Nephron progenitor cell (in vitro differentiated cells): ENCODE measurements at regions not wholly inside any gene's neighbourhood (a gene's known extent, or its start where the extent isn't known, plus 50 kb on each side); places are given as distances from the start of the nearest gene placed in this dataset.

Experiments
- DNase-seq: peaks from one replicate; pipeline ENCODE4 v3.0.0; 2021
- H3K27ac Mint-ChIP-seq: 2 replicates; pipeline ENCODE4 v1.8.0; 2021; ENCODE audit warnings: mild to moderate bottlenecking, moderate library complexity, mixed read lengths
- H3K27me3 Mint-ChIP-seq: 2 replicates; pipeline ENCODE4 v1.8.0; 2021; ENCODE audit warnings: mild to moderate bottlenecking, low read depth, mixed read lengths; ENCODE audit not compliant: poor library complexity
- H3K36me3 Mint-ChIP-seq: 2 replicates; pipeline ENCODE4 v1.8.0; 2021; ENCODE audit warnings: low read depth, mixed read lengths
- H3K4me1 Mint-ChIP-seq: 2 replicates; pipeline ENCODE4 v1.8.0; 2021; ENCODE audit warnings: mixed read lengths
- H3K4me3 Mint-ChIP-seq: 2 replicates; pipeline ENCODE4 v1.8.0; 2021; ENCODE audit warnings: mild to moderate bottlenecking, moderate library complexity, mixed read lengths
- H3K9me3 Mint-ChIP-seq: 2 replicates; pipeline ENCODE4 v1.8.0; 2021; ENCODE audit warnings: mild to moderate bottlenecking, moderate library complexity, mixed read lengths
- TF ChIP-seq, protein P1 (sequence below): fragments of 200-600 bp; sonication (generic); IDR thresholded peaks from 2 replicates; pipeline ENCODE4 v1.5.0; 2021; ENCODE audit warnings: antibody characterized with exemption

DNA sequence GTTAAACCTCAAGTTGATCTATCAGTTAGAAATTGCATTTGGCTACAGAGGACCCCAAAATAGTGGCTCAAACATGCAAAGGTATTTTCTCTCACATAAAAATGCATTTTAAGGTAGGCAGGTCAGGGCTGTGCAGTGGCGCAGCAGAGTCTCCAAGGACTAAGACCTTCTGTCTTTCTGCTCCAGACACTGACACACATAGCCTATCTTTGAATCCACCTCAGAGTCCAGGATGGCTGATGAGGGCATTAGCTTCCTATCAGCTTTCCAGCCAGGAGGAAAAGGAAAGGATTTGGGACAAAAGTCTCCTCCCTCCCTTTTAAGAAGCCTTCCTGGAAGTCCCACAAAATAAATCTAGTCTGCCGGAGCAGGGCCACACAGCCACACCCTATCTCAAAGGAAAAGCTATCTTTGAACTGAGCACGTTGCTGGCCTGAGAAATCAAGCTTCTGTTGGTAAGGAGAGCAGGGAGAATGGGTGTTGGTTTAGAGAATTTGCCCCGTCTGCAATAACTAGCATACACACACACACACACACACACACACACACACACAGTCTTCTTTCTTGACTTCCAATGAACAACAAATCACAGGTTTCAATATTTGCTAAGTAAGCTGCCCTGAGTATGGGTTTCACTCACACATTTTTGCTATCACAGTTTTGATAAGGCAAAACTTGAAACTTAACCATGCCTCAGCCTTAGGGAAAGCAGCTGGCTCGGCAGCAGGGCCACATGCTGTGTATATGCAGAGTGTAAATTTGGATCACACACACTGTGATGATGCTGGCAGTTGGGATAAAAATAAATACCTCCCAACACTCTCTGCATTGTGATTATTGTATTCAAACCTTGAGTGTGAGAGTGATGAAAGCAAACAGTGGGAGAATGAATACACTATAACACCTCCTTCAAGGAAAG is 116.6 kb upstream of the MAP3K1 start:
- no peak for DNase-seq
- Mint-ChIP-seq H3K36me3 (no peaks in the 10 kb centered on the region), H3K27me3 (no peaks in the 10 kb centered on the region), H3K9me3 (no peaks in the 10 kb centered on the region), H3K27ac (no peak overlapping the region), H3K4me3 (no peak overlapping the region), H3K4me1 (peaks cover 30% of the 10 kb centered on the region)
- TF ChIP-seq, protein P1, sequence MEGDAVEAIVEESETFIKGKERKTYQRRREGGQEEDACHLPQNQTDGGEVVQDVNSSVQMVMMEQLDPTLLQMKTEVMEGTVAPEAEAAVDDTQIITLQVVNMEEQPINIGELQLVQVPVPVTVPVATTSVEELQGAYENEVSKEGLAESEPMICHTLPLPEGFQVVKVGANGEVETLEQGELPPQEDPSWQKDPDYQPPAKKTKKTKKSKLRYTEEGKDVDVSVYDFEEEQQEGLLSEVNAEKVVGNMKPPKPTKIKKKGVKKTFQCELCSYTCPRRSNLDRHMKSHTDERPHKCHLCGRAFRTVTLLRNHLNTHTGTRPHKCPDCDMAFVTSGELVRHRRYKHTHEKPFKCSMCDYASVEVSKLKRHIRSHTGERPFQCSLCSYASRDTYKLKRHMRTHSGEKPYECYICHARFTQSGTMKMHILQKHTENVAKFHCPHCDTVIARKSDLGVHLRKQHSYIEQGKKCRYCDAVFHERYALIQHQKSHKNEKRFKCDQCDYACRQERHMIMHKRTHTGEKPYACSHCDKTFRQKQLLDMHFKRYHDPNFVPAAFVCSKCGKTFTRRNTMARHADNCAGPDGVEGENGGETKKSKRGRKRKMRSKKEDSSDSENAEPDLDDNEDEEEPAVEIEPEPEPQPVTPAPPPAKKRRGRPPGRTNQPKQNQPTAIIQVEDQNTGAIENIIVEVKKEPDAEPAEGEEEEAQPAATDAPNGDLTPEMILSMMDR, result no peak

- no peaks in the 10 kb centered on the region for H3K9me3 Mint-ChIP-seq
- TF ChIP-seq, protein P1, result no peak
- peaks cover 34% of the 10 kb centered on the region for H3K4me1 Mint-ChIP-seq
- H3K27me3 Mint-ChIP-seq, result peaks cover 3% of the 10 kb centered on the region
- no peak overlapping the region for H3K4me3 Mint-ChIP-seq
- H3K27ac Mint-ChIP-seq, result no peak overlapping the region
- no peak for DNase-seq
- no peaks in the 10 kb centered on the region for H3K36me3 Mint-ChIP-seq
Observed at GRCh38 chr5:56696900-56697299, 118.4 kb upstream of the MAP3K1 start.

- TF ChIP-seq, protein P1, result no peak
- Mint-ChIP-seq H3K4me1 (peaks cover 12% of the 10 kb centered on the region), H3K27me3 (peaks cover 3% of the 10 kb centered on the region), H3K27ac (no peak overlapping the region), H3K9me3 (no peaks in the 10 kb centered on the region), H3K36me3 (no peaks in the 10 kb centered on the region), H3K4me3 (no peak overlapping the region)
- no peak for DNase-seq
Observed at GRCh38 chr5:56693220-56693579, 122.1 kb upstream of the MAP3K1 start.

DNA sequence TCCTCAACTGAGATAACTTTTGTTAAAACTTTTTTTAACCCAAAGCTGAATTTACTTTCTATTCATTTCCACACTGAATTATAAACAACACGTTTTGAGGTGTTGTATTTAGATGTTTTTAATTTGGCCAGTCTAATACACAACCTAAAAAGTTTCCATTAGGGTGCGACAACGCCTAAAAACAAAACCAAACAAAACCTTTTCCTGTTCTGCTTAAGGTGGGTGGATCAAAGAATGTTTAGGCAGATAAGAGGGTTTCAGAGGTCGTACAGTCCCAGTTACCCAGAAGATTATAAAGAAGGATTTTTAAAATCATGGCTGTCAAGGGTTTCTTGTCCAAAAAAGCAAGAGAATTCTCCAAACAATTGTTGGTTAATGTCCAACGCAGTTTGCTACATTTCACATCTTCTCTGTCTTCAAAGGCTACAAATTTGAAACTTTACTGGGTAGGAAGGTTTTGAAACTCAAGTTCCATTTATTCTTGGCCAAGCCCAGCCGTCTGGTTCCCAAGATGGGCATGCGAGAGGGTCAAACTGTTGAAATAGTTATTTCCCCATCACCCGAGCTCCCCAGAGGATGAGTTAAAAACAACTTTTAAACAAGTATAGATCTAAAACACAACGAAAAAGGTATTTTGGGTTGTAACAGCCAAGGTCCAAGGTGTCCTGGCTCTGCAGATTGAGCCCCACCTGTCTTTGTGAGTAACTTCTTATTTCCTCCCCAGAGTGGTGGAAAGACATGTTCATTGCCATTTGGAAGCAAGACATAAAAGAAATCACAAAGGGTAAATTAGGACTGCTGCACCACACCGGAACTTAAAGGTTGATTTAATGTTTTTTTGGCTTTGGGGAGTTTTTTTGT is 122.8 kb upstream of the MAP3K1 start:
- Mint-ChIP-seq H3K4me1 (peaks cover 16% of the 10 kb centered on the region), H3K27ac (no peak overlapping the region), H3K4me3 (no peak overlapping the region), H3K27me3 (peaks cover 3% of the 10 kb centered on the region), H3K36me3 (no peaks in the 10 kb centered on the region), H3K9me3 (no peaks in the 10 kb centered on the region)
- no peak for DNase-seq
- TF ChIP-seq, protein P1, result no peak

GRCh38 chr5:56688402-56688801 is 126.9 kb upstream of the MAP3K1 start:
- no peak for DNase-seq
- Mint-ChIP-seq H3K36me3 (no peaks in the 10 kb centered on the region), H3K4me3 (no peak overlapping the region), H3K4me1 (peaks cover 21% of the 10 kb centered on the region), H3K27me3 (peaks cover 3% of the 10 kb centered on the region), H3K27ac (peak overlapping the region; percentile 19), H3K9me3 (no peaks in the 10 kb centered on the region)
- TF ChIP-seq, protein P1, result no peak
